ENCODE measurements at regions not wholly inside any gene's neighbourhood (a gene's known extent, or its start where the extent isn't known, plus 50 kb on each side); places are given as distances from the start of the nearest gene placed in this dataset.

GRCh38 chr2:39512434-39512935 is 75.4 kb upstream of the MAP4K3 start:
- peak overlapping the region in 4 of 21 experiments; percentile 4 to 64 (median 46) for H3K27ac ChIP-seq
- no peak overlapping the region for H3K4me3 ChIP-seq

DNA sequence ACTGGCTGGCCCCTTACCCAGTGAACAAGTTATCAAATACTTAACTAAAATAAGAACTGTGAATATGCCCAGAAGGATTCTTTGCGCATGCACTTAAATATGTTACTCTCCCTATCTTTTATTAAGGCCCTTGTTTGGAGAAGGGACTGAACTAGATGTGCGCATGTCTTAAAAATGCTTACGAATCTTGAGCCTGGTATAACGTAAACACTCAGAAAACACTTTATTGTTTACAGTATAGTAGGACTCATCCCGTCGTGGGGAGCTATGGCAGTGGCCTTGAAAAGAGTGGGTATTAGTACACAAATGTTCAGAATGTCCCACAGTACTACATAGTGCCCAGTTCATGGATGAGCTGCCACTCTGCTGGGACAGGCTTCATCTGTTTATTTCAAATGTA is 75.9 kb upstream of the MAP4K3 start:
- no peak overlapping the region for H3K4me3 ChIP-seq
- H3K27ac ChIP-seq = peak overlapping the region in 6 of 21 experiments; percentile 10 to 64 (median 32)

DNA sequence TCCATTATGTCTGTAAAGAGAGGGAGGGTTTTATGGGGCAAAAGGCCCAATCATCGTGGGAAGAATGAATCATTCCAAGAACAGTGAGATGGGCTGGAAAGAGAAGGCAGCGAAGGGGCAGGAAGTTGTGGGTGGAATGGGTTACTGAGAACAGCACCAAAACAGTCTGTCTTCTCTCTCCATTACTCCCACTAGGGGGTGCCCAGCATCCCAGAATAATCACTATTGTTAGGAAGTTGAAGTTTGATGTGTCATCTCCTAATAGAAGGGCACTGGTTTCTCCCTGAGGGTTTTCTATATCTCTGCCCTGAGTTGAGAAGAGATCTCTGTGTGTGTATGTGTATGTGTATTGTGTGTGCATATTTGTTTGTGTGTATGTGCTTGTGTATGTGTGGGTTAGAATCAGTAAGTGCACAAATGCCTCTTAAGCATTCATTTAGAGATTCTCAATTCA is 76.6 kb upstream of the MAP4K3 start:
- peak overlapping the region in 6 of 21 experiments; percentile 23 to 64 (median 54) for H3K27ac ChIP-seq
- H3K4me3 ChIP-seq = no peak overlapping the region

- Histone ChIP-seq H3K4me3 (no peak overlapping the region), H3K27ac (peak overlapping the region in 2 of 21 experiments; percentile 33 to 64)
These were observed 77.7 kb upstream of the MAP4K3 start for GRCh38 chr2:39514825-39515224.

- H3K27ac ChIP-seq = peak overlapping the region in 3 of 21 experiments; percentile 26 to 79 (median 53)
These were observed 78.3 kb upstream of the MAP4K3 start for GRCh38 chr2:39515273-39515896.

DNA sequence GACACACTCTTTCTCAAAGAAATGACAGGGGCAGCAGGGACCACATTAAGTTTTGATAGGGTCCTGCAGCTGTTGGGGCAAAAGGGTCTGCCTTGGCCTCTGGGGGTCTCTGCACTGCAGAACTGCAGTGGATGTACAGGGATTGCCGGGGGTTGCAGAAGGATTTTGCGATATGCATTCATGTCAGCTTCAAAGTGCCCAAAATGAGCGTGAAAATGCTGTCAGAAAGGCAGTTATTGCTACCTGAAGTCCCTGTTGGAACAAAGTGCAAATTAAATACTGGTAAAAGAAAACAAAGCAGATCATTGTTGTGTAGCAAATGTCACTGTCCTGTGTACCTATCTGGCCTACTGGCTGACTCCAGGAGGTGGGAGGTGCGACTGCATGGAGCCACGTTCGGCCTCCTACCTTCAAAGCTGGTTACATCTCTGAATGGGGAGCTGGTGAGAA is 78.8 kb upstream of the MAP4K3 start:
- peak overlapping the region in 3 of 21 experiments; percentile 26 to 79 (median 53) for H3K27ac ChIP-seq
- H3K4me3 ChIP-seq = no peak overlapping the region

More at GRCh38 chr2:39515273-39515896, 78.3 kb upstream of the MAP4K3 start:
- H3K4me3 ChIP-seq = no peak overlapping the region

GRCh38 chr2:39516347-39517101 is 79.4 kb upstream of the MAP4K3 start:
- H3K27ac ChIP-seq = peak overlapping the region in 3 of 21 experiments; percentile 53 to 79 (median 54)
- H3K4me3 ChIP-seq = no peak overlapping the region

- H3K4me3 ChIP-seq = no peak overlapping the region
- peak overlapping the region in 3 of 21 experiments; percentile 7 to 54 (median 23) for H3K27ac ChIP-seq
These were observed 80.0 kb upstream of the MAP4K3 start for GRCh38 chr2:39517102-39517436.

GRCh38 chr2:39517622-39518021 is 80.5 kb upstream of the MAP4K3 start:
- peak overlapping the region in 1 of 21 experiments; percentile 23 for H3K27ac ChIP-seq
- no peak overlapping the region for H3K4me3 ChIP-seq

GRCh38 chr2:39519886-39520285 is 82.8 kb upstream of the MAP4K3 start:
- H3K4me3 ChIP-seq = no peak overlapping the region

DNA sequence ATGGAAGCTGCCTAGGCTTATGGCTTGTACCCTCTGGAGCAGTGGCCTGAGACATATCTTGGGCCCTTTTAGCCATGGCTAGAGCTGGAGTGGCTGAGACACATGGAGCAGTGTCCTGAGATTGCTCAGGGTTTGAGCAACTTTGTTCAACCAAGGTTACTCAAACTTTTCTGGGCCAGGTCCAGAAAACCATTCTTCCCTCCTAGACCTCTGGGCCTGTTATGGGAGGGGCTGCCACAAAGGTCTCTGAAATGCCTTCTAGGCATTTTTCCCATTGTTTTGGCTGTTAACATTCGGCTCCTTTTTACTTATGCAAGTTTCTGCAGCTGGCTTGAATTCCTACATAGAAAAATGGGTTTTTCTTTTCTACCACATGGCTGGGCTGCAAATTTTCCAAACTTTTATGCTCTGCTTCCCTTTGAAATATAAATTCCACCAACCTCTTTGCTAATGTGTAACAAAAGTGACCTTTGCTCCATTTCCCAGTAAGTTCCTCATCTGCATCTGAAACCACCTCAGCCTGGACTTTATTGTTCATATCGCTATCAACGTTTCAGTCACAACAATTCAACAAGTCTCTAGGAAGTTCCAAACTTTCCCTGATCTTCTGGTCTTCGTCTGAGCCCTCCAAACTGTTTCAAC is 84.9 kb upstream of the MAP4K3 start:
- Histone ChIP-seq H3K27ac (no peak overlapping the region), H3K4me3 (no peak overlapping the region)

More at GRCh38 chr2:39519886-39520285, 82.8 kb upstream of the MAP4K3 start:
- H3K27ac ChIP-seq = no peak overlapping the region

DNA sequence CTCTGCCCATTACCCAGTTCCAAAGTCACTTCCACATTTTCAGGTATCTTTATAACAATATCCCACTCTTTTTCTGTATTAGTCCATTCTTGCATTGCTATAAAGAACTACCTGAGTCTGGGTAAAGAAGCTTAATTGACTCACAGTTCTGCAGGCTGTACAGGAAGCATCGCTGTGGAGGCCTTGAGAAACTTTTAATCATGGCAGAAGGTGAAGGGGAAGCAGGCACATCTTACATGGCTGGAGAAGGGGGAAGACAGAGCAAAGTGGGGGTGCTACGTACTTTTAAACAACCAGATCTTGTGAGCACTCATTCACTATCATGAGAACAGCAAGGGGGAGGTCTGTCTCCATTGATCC is 85.4 kb upstream of the MAP4K3 start:
- H3K4me3 ChIP-seq = no peak overlapping the region
- H3K27ac ChIP-seq = no peak overlapping the region

GRCh38 chr2:39523308-39524044 is 86.4 kb upstream of the MAP4K3 start:
- Histone ChIP-seq H3K27ac (peak overlapping the region in 2 of 21 experiments; percentile 25 to 56), H3K4me3 (no peak overlapping the region)

DNA sequence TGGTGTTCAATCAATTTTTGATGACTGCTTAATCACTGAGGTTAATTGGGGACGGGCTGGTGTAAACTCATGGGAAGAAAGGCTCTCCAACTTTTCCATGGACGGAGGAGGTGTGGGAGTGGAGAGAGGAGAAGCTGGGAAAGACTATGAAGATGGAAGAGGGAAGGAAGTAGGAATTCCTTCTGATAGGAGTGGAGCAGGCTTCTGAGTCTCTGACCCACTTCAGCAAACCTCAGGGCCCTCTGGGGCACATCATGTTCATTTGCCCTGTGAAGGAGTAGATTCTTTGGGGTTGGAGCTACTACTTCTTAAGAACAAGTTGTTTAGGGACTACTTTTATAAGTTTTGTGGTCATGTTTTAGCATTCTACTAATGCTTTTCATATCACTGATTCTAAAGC is 87.0 kb upstream of the MAP4K3 start:
- Histone ChIP-seq H3K4me3 (no peak overlapping the region), H3K27ac (peak overlapping the region in 3 of 21 experiments; percentile 25 to 56 (median 53))

GRCh38 chr2:39524756-39525635 is 87.9 kb upstream of the MAP4K3 start:
- Histone ChIP-seq H3K4me3 (no peak overlapping the region), H3K27ac (peak overlapping the region in 1 of 21 experiments; percentile 25)

DNA sequence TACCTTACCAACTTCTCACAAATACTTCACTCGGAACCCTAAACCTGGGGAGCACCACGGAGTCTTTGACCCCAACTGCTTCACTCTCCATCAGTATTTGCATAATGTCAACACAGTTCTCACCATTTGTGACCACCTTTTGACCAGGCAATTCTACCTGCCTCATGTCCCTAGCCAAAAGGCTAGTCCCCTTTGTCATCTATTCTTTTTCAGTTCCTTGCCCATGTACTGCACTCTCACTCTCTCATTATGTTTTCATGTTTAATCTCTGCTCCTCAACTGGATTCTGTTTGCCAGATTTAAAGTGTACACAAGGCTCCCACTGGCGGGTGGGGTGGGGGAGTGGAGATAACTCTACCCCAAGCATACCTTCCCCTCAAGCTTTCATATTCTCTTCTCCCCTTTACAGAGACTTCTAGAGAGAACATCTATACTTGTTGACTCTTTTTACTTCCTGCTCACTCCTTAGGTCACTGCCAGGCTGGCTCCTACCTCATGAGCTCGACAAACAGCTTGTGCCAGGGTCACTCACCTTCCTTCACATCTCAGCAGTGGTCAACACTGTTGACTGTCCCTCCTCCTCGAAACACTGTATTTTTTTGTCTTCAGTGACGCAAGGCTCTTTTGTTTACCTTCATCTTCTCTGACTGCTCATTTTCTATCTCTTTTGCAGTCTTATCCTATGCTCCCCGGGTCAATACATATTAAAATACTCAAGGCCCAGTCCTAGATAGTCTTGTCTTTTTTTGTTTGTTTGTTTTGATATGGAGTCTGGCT is 88.7 kb upstream of the MAP4K3 start:
- H3K27ac ChIP-seq = no peak overlapping the region

GRCh38 chr2:39528701-39529100 is 91.6 kb upstream of the MAP4K3 start:
- H3K27ac ChIP-seq = no peak overlapping the region
- no peak overlapping the region for H3K4me3 ChIP-seq

More for the DNA sequence above, 88.7 kb upstream of the MAP4K3 start:
- H3K4me3 ChIP-seq = no peak overlapping the region

GRCh38 chr2:39529836-39530235 is 92.8 kb upstream of the MAP4K3 start:
- Histone ChIP-seq H3K27ac (no peak overlapping the region), H3K4me3 (no peak overlapping the region)
